Thymus (tissue), 11 donors: ENCODE measurements at regions not wholly inside any gene's neighbourhood (a gene's known extent, or its start where the extent isn't known, plus 50 kb on each side); places are given as distances from the start of the nearest gene placed in this dataset.

ENCODE experiments used
- DNase-seq, 9 donors: peaks; one replicate each; pipeline ENCODE4 v3.0.0-alpha.2; 2013; ENCODE audit warnings: low spot score in 9 of 9, low read depth in 6 of 9, missing footprints in 1 of 9
- H3K27ac ChIP-seq, 2 donors: one replicate each; pipeline ENCODE4 v1.5.1; 2013; ENCODE audit warnings: control low read depth in 1 of 2, low read depth in 1 of 2, low read length in 1 of 2, mild to moderate bottlenecking in 1 of 2, moderate library complexity in 1 of 2
- H3K27me3 ChIP-seq, 2 donors: one replicate each; pipeline ENCODE4 v1.5.1; 2013; ENCODE audit warnings: low read length in 1 of 2; ENCODE audit not compliant: control insufficient read depth in 2 of 2, insufficient read depth in 1 of 2
- H3K36me3 ChIP-seq, 2 donors: one replicate each; pipeline ENCODE4 v1.5.1; 2013; ENCODE audit warnings: low read length in 1 of 2, mild to moderate bottlenecking in 1 of 2, moderate library complexity in 1 of 2; ENCODE audit not compliant: control insufficient read depth in 2 of 2, insufficient read depth in 2 of 2
- H3K4me1 ChIP-seq, 2 donors: one replicate each; pipeline ENCODE4 v1.5.1; 2013; ENCODE audit warnings: low read length in 2 of 2; ENCODE audit not compliant: control insufficient read depth in 2 of 2, insufficient read depth in 2 of 2
- H3K4me3 ChIP-seq, 2 donors: one replicate each; pipeline ENCODE4 v1.5.1; 2013; ENCODE audit warnings: low read length in 2 of 2, control low read depth in 1 of 2, mild to moderate bottlenecking in 1 of 2
- H3K9me3 ChIP-seq, 2 donors: one replicate each; pipeline ENCODE4 v1.5.1; 2013; ENCODE audit warnings: low read length in 1 of 2, mild to moderate bottlenecking in 1 of 2; ENCODE audit not compliant: control insufficient read depth in 2 of 2, insufficient read depth in 1 of 2
- WGBS: extraction: QIAGEN DNeasy Blood & Tissue Kit; methylation state at CpG from one replicate; pipeline ENCODE4 v1.1.7; 2013; 5-methylcytosine and 5-hydroxymethylcytosine counted together
- donor health status: healthy.

GRCh38 chr11:127902382-127902781, 685.0 kb downstream of the ETS1 start:
- DNase-seq: no peak
- H3K27me3 ChIP-seq: no peaks in the 10 kb centered on the region
- H3K36me3 ChIP-seq: no peaks in the 10 kb centered on the region
- H3K27ac ChIP-seq: no peak overlapping the region
- peaks cover 0 to 6% of the 10 kb centered on the region in 2 donors for H3K9me3 ChIP-seq
- H3K4me1 ChIP-seq: no peaks in the 10 kb centered on the region
- H3K4me3 ChIP-seq: no peak overlapping the region

DNA sequence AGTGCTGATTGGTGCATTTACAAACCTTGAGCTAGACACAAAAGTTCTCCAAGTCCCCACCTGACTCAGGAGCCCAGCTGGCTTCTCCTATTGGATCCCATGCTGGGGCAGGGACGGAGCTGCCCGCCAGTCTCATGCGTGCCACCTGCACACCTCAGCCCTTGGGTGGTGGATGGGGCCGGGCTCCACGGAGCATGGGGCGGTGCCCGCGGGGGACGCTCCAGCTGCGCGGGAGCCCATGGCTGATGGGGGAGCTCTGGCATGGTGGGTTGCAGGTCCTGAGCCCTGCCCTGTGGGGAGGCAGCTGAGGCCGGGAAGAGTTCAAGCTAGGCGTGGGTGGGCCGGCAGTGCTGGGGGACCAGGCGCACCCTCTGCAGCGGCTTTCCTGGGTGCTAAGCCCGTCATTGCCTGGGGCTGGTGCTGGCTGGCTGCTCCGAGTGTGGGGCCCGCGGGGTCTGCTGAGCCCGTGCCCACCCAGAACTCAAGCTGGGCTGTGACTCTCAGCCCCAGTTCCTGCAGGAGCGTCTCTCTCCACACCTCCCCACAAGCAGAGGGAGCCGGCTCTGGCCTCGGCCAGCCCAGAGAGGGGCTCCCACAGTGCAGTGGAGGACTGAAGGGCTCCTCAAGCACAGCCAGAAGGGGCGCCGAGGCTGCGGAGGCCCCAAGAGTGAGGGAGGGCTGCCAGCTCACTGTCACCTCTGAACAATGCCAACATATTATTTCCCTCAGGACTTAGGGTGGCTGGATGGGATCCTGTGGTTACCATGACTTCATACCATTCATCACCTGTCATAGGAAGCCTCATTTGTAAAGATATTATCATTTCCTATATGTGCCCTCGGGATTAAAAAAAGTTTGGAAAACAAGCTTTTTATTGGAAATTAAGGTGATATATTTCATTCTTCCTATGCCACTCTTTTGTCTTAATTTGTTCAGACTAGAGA, 688.7 kb downstream of the ETS1 start:
- no peak overlapping the region for H3K4me3 ChIP-seq
- H3K27ac ChIP-seq: no peak overlapping the region
- no peaks in the 10 kb centered on the region for H3K36me3 ChIP-seq
- DNase-seq: no peak
- 97% methylated on average over 28 of the region's 28 CpGs for WGBS
- peaks cover 0 to 6% of the 10 kb centered on the region in 2 donors for H3K9me3 ChIP-seq
- H3K4me1 ChIP-seq: no peaks in the 10 kb centered on the region
- H3K27me3 ChIP-seq: no peaks in the 10 kb centered on the region

DNA sequence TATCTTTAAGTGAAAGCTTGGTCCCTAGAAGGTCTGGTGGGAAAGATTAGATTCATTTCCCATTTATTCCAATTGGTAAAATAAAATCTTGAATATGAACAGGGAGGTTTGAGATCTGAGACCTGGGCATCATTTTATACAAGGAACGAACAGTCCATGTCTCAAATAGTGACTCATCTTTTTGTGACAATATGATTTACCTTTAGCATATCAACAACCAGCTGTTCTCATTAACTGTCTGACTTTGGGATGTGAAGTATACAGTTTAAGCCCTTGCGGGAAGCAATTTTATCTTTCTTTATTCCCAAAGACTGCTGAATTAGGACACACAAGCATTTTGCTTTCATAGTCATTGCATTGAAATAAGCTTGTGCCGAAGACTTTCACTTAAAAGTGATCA, 691.6 kb downstream of the ETS1 start:
- no peaks in the 10 kb centered on the region for H3K4me1 ChIP-seq
- H3K9me3 ChIP-seq: peaks cover 0 to 6% of the 10 kb centered on the region in 2 donors
- WGBS: 93% methylated on average over 3 of the region's 3 CpGs
- H3K4me3 ChIP-seq: no peak overlapping the region
- no peak overlapping the region for H3K27ac ChIP-seq
- no peak for DNase-seq
- no peaks in the 10 kb centered on the region for H3K27me3 ChIP-seq
- H3K36me3 ChIP-seq: no peaks in the 10 kb centered on the region

DNA sequence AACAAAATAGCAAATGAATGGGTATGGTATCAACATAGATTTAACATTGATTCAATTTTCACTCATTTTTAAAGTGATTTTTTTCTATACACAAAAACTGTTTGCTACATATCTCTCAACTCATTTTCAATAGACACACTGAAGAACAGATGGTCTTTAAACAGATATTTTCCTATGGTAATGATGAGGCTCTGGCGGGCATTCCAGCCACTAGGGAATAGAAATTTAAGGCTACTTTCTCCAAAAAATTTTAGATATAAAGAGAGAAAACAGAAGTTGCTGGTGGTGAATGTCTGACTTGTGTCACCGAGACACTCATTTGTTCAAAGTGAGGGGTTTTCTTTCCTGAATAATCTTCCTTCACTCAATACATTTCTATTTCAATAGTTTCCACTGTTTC, 693.0 kb downstream of the ETS1 start:
- Histone ChIP-seq H3K9me3 (peaks cover 0 to 6% of the 10 kb centered on the region in 2 donors), H3K4me1 (no peaks in the 10 kb centered on the region), H3K27me3 (no peaks in the 10 kb centered on the region), H3K27ac (no peak overlapping the region), H3K4me3 (no peak overlapping the region), H3K36me3 (no peaks in the 10 kb centered on the region)
- WGBS: 97% methylated on average over 2 of the region's 2 CpGs
- no peak for DNase-seq

- Histone ChIP-seq H3K27ac (no peak overlapping the region), H3K9me3 (peaks cover 0 to 3% of the 10 kb centered on the region in 2 donors), H3K4me1 (no peaks in the 10 kb centered on the region), H3K27me3 (no peaks in the 10 kb centered on the region), H3K36me3 (no peaks in the 10 kb centered on the region), H3K4me3 (no peak overlapping the region)
- no peak for DNase-seq
These were observed 697.2 kb downstream of the ETS1 start for GRCh38 chr11:127890030-127890615.

DNA sequence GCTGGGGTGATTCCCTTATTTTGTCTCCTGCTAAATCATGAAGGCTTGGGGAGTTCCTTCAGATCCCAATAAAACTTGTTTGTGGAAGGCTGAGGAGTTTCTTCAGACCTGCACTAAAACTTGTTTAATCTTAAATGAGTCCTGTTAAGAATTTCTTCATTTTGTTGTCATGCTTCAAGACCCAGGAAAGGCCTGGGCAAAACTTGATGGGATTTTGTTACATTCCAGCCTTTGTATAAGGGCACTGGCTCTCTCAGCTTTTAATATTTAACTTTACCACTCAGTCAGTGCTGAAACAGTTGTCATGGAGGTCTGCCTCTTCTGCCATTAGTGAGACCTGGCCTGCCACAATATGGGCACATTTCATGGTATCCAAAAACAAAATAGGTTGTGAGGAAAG, 699.0 kb downstream of the ETS1 start:
- no peaks in the 10 kb centered on the region for H3K36me3 ChIP-seq
- H3K4me3 ChIP-seq: no peak overlapping the region
- no peaks in the 10 kb centered on the region for H3K27me3 ChIP-seq
- peaks cover 0 to 3% of the 10 kb centered on the region in 2 donors for H3K9me3 ChIP-seq
- H3K27ac ChIP-seq: no peak overlapping the region
- no peaks in the 10 kb centered on the region for H3K4me1 ChIP-seq
- no peak for DNase-seq

GRCh38 chr11:127875131-127875530, 712.2 kb downstream of the ETS1 start:
- no peak overlapping the region for H3K27ac ChIP-seq
- no peak for DNase-seq
- no peaks in the 10 kb centered on the region for H3K9me3 ChIP-seq
- 76% methylated on average over 2 of the region's 2 CpGs for WGBS
- H3K36me3 ChIP-seq: no peaks in the 10 kb centered on the region
- no peaks in the 10 kb centered on the region for H3K27me3 ChIP-seq
- no peaks in the 10 kb centered on the region for H3K4me1 ChIP-seq
- H3K4me3 ChIP-seq: no peak overlapping the region

DNA sequence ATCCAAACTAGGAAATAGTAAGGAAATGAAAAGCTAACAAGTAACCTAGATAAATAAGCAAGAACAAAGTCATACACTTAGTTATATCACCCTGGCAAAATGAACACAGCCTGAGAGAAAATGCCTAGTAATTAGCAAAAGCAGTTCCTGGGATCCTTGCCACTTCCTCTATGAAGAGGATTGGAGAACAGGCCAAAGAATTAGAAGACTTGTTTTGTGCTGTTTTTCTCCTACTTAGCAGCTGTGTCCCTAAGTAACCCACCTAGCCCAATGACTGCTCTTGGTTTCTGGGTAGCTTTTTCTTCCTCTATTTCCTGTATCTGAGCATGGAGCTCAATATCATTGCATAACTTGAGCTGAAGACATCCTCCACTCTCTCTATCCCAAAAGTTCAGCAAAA, 713.9 kb downstream of the ETS1 start:
- Histone ChIP-seq H3K36me3 (no peaks in the 10 kb centered on the region), H3K4me1 (no peaks in the 10 kb centered on the region), H3K9me3 (no peaks in the 10 kb centered on the region), H3K4me3 (no peak overlapping the region), H3K27ac (no peak overlapping the region), H3K27me3 (no peaks in the 10 kb centered on the region)
- DNase-seq: no peak

GRCh38 chr11:127866109-127866508, 721.2 kb downstream of the ETS1 start:
- no peak overlapping the region for H3K27ac ChIP-seq
- no peaks in the 10 kb centered on the region for H3K9me3 ChIP-seq
- H3K27me3 ChIP-seq: no peaks in the 10 kb centered on the region
- DNase-seq: no peak
- no peaks in the 10 kb centered on the region for H3K36me3 ChIP-seq
- H3K4me3 ChIP-seq: no peak overlapping the region
- 100% methylated on average over 1 of the region's 1 CpG for WGBS
- no peaks in the 10 kb centered on the region for H3K4me1 ChIP-seq
